K562 (cell line): ENCODE measurements at regions not wholly inside any gene's neighbourhood (a gene's known extent, or its start where the extent isn't known, plus 50 kb on each side); places are given as distances from the start of the nearest gene placed in this dataset.

Source experiments
- ATAC-seq: fragments of 200-7000 bp; cut with Tn5 transposase; 3 replicates; pipeline ENCODE4 v1.9.1; 2020; ENCODE audit warnings: moderate library complexity
- BruUV-seq: library from RNA; stranded (reverse); fragments of 400-500 nt; replicated peaks from 2 replicates; lab custom pipeline; 2021; lab: Mats Ljungman, UMichigan
- CTCF ChIA-PET: fragments of 300-600 bp; formaldehyde crosslinking; extraction: SDS; loops from one replicate; lab custom pipeline; 2021; ENCODE audit warnings: low intra/inter-chr PET ratio; lab: Yijun Ruan, JAX
- POLR2A ChIA-PET: fragments of 300-600, 350-650 bp; sonication (Branson Sonifier 250); formaldehyde crosslinking; extraction: SDS; loops from one replicate; lab custom pipeline; 2021; ENCODE audit warnings: antibody characterized with exemption, inconsistent platforms; lab: Yijun Ruan, JAX
- DNase-seq, 4 experiments: peaks; one replicate each; pipeline versions ENCODE4 v3.0.0 to v3.0.0-alpha.2; 2011 to 2018; ENCODE audit warnings: low spot score in 3 of 4, mixed read lengths in 3 of 4; ENCODE audit errors: extremely low read depth in 1 of 4
- FAIRE-seq: peaks from 2 replicates; lab custom pipeline; 2011; peaks lifted over from hg19 to GRCh38; lab: Jason Lieb, UNC
- H2AFZ ChIP-seq: 2 replicates; pipeline ENCODE4 v1.6.0; 2011; ENCODE audit warnings: low read depth, low read length, control low read depth, inconsistent platforms
- H3K27ac ChIP-seq: fragments of 200-600 bp; 3 replicates; pipeline ENCODE4 v1.8.0; 2011; ENCODE audit warnings: low read depth, mild to moderate bottlenecking, control low read depth, inconsistent platforms, low read length, moderate library complexity, mixed read lengths; ENCODE audit errors: extremely low read depth
- H3K27me3 ChIP-seq, 2 experiments: fragments of 300-600 bp in 1 of 2; 2 replicates in 1 of 2; 3 replicates in 1 of 2; pipeline versions ENCODE4 v1.6.0 to v1.8.0; 2011; ENCODE audit warnings: inconsistent platforms in 2 of 2, low read length in 2 of 2, mild to moderate bottlenecking in 1 of 2, mixed read lengths in 1 of 2, moderate library complexity in 1 of 2; ENCODE audit not compliant: control insufficient read depth in 2 of 2, insufficient read depth in 2 of 2
- H3K36me3 ChIP-seq: fragments of 300-600 bp; 3 replicates; pipeline ENCODE4 v1.8.0; 2011; ENCODE audit warnings: mild to moderate bottlenecking, low read length, inconsistent platforms; ENCODE audit not compliant: control insufficient read depth, insufficient read depth
- H3K4me1 ChIP-seq, 2 experiments: fragments of 200-600 bp in 1 of 2; replicated peaks in 1 of 2; 2 replicates in 1 of 2; 3 replicates in 1 of 2; pipeline versions ENCODE4 v1.5.1 to v1.8.0; 2011; ENCODE audit warnings: inconsistent platforms in 2 of 2, low read length in 2 of 2, mild to moderate bottlenecking in 1 of 2, mixed read lengths in 1 of 2, moderate library complexity in 1 of 2; ENCODE audit not compliant: control insufficient read depth in 2 of 2, insufficient read depth in 2 of 2
- H3K4me2 ChIP-seq: 2 replicates; pipeline ENCODE4 v1.6.1; 2011; ENCODE audit warnings: low read length, control low read depth, inconsistent platforms, mixed read lengths; ENCODE audit not compliant: insufficient read depth
- H3K4me3 ChIP-seq: fragments of 200-600 bp; sonication (generic), shearing (Covaris generic); 2 replicates; pipeline ENCODE4 v1.5.1; 2016; ENCODE audit warnings: control low read depth, inconsistent platforms
- H3K79me2 ChIP-seq: fragments of 200-600 bp; 3 replicates; pipeline ENCODE4 v1.8.0; 2011; ENCODE audit warnings: low read length, inconsistent platforms; ENCODE audit not compliant: control insufficient read depth, insufficient read depth
- H3K9ac ChIP-seq, 2 experiments: 2 replicates each; pipeline versions ENCODE4 v1.6.0 to v1.6.1; 2011; ENCODE audit warnings: low read depth in 2 of 2, low read length in 2 of 2, control low read depth in 1 of 2, inconsistent platforms in 1 of 2, mild to moderate bottlenecking in 1 of 2, mixed read lengths in 1 of 2; ENCODE audit not compliant: insufficient read depth in 1 of 2
- H3K9me1 ChIP-seq: one replicate; pipeline ENCODE4 v1.6.0; 2011; ENCODE audit warnings: inconsistent platforms, mild to moderate bottlenecking, low read length, moderate library complexity; ENCODE audit not compliant: control insufficient read depth, insufficient read depth
- H3K9me3 ChIP-seq: replicated peaks from 2 replicates; pipeline ENCODE4 v1.5.1; 2011; ENCODE audit warnings: low read depth, low read length, inconsistent platforms; ENCODE audit not compliant: control insufficient read depth, insufficient read depth
- H4K20me1 ChIP-seq: replicated peaks from 2 replicates; pipeline ENCODE4 v1.6.1; 2011; ENCODE audit warnings: low read length, inconsistent platforms, mixed read lengths; ENCODE audit not compliant: control insufficient read depth, insufficient read depth
- ARID2 ChIP-seq: fragments of 450-650 bp; IDR thresholded peaks from 2 replicates; pipeline ENCODE4 v1.6.1; 2017; ENCODE audit warnings: antibody characterized with exemption, mild to moderate bottlenecking
- CHAMP1 ChIP-seq: fragments of 450-650 bp; IDR thresholded peaks from 2 replicates; pipeline ENCODE4 v1.6.1; 2016; ENCODE audit warnings: mild to moderate bottlenecking
- ELF4 ChIP-seq: fragments of 450-650 bp; formaldehyde crosslinking; IDR thresholded peaks from 2 replicates; pipeline ENCODE4 v1.4.0; 2022; ENCODE audit warnings: missing genetic modification characterization
- FOXJ3 ChIP-seq: sonication (generic); formaldehyde crosslinking; IDR thresholded peaks from 2 replicates; pipeline ENCODE4 v1.4.0; 2020; ENCODE audit warnings: mild to moderate bottlenecking, missing genetic modification reagents
- NR2C1 ChIP-seq, 2 experiments: fragments of 450-650 bp; IDR thresholded peaks; 2 replicates each; pipeline ENCODE4 v1.6.1; 2017; ENCODE audit warnings: mild to moderate bottlenecking in 2 of 2, antibody characterized with exemption in 1 of 2, inconsistent platforms in 1 of 2, missing compliant biosample characterization in 1 of 2, missing genetic modification characterization in 1 of 2
- RBM22 ChIP-seq: fragments of 200-400 bp; formaldehyde crosslinking; IDR thresholded peaks from 2 replicates; pipeline ENCODE4 v1.6.1; 2018; ENCODE audit warnings: low read length, low read depth; ENCODE audit not compliant: poor library complexity, severe bottlenecking
- SIN3A ChIP-seq, 2 experiments: fragments of 150-350 bp in 1 of 2; IDR thresholded peaks; 2 replicates each; pipeline ENCODE4 v1.6.1; 2011 to 2016; ENCODE audit warnings: borderline replicate concordance in 2 of 2, low read depth in 2 of 2, low read length in 2 of 2, mild to moderate bottlenecking in 2 of 2, moderate library complexity in 2 of 2; ENCODE audit not compliant: control insufficient read depth in 1 of 2
- SMARCE1 ChIP-seq: fragments of 450-650 bp; IDR thresholded peaks from 2 replicates; pipeline ENCODE4 v1.7.1; 2016; ENCODE audit warnings: mild to moderate bottlenecking
- ZNF780A ChIP-seq: fragments of 250-450 bp; sonication (Bioruptor Pico); IDR thresholded peaks from 2 replicates; pipeline ENCODE4 v1.5.0; 2021; ENCODE audit warnings: mild to moderate bottlenecking
- in situ Hi-C: fragments of 300-500 bp; cut with MboI; formaldehyde crosslinking; loops from 4 replicates; pipeline ENCODE4 v1.15.0; 2018; ENCODE audit warnings: inconsistent platforms, mixed read lengths
- intact Hi-C: fragments of 100-400 bp; cut with micrococcal nuclease; formaldehyde crosslinking; loops from 2 replicates; pipeline ENCODE4 v1.14.2; 2022
- TF ChIP-seq, protein P1 (sequence below): sonication (generic); formaldehyde crosslinking; IDR thresholded peaks from 2 replicates; pipeline ENCODE4 v1.8.0; 2022; ENCODE audit warnings: missing genetic modification reagents, mild to moderate bottlenecking, borderline replicate concordance

GRCh38 chr11:91854171-91854570 lies 370.4 kb upstream of the FAT3 start:
- no peak for FAIRE-seq
- Histone ChIP-seq H3K4me3 (no peak overlapping the region), H3K4me2 (no peak overlapping the region), H3K36me3 (no peaks in the 10 kb centered on the region), H3K79me2 (no peaks in the 10 kb centered on the region), H3K9me3 (no peaks in the 10 kb centered on the region), H3K27me3 (no peaks in the 10 kb centered on the region), H3K4me1 (peaks cover 0 to 2% of the 10 kb centered on the region in 2 experiments; a peak in 1 of 5 replicates), H3K9ac (no peak overlapping the region), H4K20me1 (no peaks in the 10 kb centered on the region), H2AFZ (no peak overlapping the region), H3K9me1 (no peaks in the 10 kb centered on the region), H3K27ac (no peak overlapping the region)
- BruUV-seq = no TSS peak
- no peak for DNase-seq
- intact Hi-C loops (no loop called here), in situ Hi-C loops (no loop called here)
- ChIA-PET POLR2A (no interaction called here), CTCF (no interaction called here)
- ATAC-seq = no peak
- TF ChIP-seq, protein P1, sequence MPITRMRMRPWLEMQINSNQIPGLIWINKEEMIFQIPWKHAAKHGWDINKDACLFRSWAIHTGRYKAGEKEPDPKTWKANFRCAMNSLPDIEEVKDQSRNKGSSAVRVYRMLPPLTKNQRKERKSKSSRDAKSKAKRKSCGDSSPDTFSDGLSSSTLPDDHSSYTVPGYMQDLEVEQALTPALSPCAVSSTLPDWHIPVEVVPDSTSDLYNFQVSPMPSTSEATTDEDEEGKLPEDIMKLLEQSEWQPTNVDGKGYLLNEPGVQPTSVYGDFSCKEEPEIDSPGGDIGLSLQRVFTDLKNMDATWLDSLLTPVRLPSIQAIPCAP (CRISPR knock-in tag) = no peak
- TF ChIP-seq ZNF780A (CRISPR knock-in tag) = no peak
- TF ChIP-seq ARID2 = no peak
- no peak for TF ChIP-seq SIN3A (IDR thresholded peaks at IDR 0.05; ENCODE audit: borderline replicate concordance in 2 of 2, control insufficient read depth in 1 of 2, low read depth in 2 of 2, low read length in 2 of 2)
- TF ChIP-seq SMARCE1 = no peak
- no peak for TF ChIP-seq ELF4
- TF ChIP-seq FOXJ3 (CRISPR knock-in tag) = no peak
- no peak for TF ChIP-seq CHAMP1
- TF ChIP-seq RBM22 = no peak
- no peak for TF ChIP-seq NR2C1 (IDR thresholded peaks at IDR 0.05)
- no peak for TF ChIP-seq NR2C1 (tag; IDR thresholded peaks at IDR 0.05)
